KMS-11 (cell line): ENCODE measurements at regions not wholly inside any gene's neighbourhood (a gene's known extent, or its start where the extent isn't known, plus 50 kb on each side); places are given as distances from the start of the nearest gene placed in this dataset.

Experiments
- H2AFZ ChIP-seq: fragments of 200-600 bp; sonication (generic); 2 replicates; pipeline ENCODE4 v1.6.1; 2016; ENCODE audit warnings: antibody characterized with exemption, mixed run types, low read depth
- H3K27ac ChIP-seq: fragments of 200-600 bp; sonication (generic); 2 replicates; pipeline ENCODE4 v1.6.1; 2016; ENCODE audit warnings: mild to moderate bottlenecking, mixed run types
- H3K27me3 ChIP-seq: fragments of 200-600 bp; sonication (generic); 2 replicates; pipeline ENCODE4 v1.6.1; 2017; ENCODE audit warnings: mild to moderate bottlenecking, low read depth, mixed run types, moderate library complexity; ENCODE audit not compliant: insufficient read depth
- H3K36me3 ChIP-seq: fragments of 200-600 bp; sonication (generic); 2 replicates; pipeline ENCODE4 v1.6.1; 2017; ENCODE audit warnings: mild to moderate bottlenecking, mixed run types; ENCODE audit not compliant: insufficient read depth
- H3K4me1 ChIP-seq: fragments of 200-600 bp; sonication (generic); 2 replicates; pipeline ENCODE4 v1.6.1; 2016; ENCODE audit warnings: mild to moderate bottlenecking, low read depth, mixed run types; ENCODE audit not compliant: poor library complexity, severe bottlenecking
- H3K4me2 ChIP-seq: fragments of 200-600 bp; sonication (generic); 2 replicates; pipeline ENCODE4 v1.7.0; 2016; ENCODE audit warnings: mild to moderate bottlenecking, mixed run types
- H3K4me3 ChIP-seq: fragments of 200-600 bp; sonication (generic); IDR thresholded peaks from 2 replicates; pipeline ENCODE4 v1.6.1; 2017; ENCODE audit warnings: low read depth, low read length, mixed read lengths; ENCODE audit not compliant: insufficient read depth
- H3K79me2 ChIP-seq: fragments of 200-600 bp; sonication (generic); 2 replicates; pipeline ENCODE4 v1.6.1; 2016; ENCODE audit warnings: low read depth, mixed run types; ENCODE audit not compliant: insufficient read depth
- H3K9ac ChIP-seq: fragments of 200-600 bp; sonication (generic); 2 replicates; pipeline ENCODE4 v1.6.1; 2016; ENCODE audit warnings: mild to moderate bottlenecking, mixed run types
- H4K20me1 ChIP-seq: fragments of 200-600 bp; sonication (generic); 2 replicates; pipeline ENCODE4 v1.6.1; 2016; ENCODE audit warnings: mild to moderate bottlenecking, mixed run types; ENCODE audit not compliant: insufficient read depth
- TF ChIP-seq, protein P1 (sequence below): fragments of 200-600 bp; sonication (generic); conservative IDR thresholded peaks from 2 replicates; pipeline ENCODE4 v1.6.1; 2017; ENCODE audit warnings: low read depth, mild to moderate bottlenecking, antibody characterized with exemption, low read length, moderate library complexity, mixed read lengths

DNA sequence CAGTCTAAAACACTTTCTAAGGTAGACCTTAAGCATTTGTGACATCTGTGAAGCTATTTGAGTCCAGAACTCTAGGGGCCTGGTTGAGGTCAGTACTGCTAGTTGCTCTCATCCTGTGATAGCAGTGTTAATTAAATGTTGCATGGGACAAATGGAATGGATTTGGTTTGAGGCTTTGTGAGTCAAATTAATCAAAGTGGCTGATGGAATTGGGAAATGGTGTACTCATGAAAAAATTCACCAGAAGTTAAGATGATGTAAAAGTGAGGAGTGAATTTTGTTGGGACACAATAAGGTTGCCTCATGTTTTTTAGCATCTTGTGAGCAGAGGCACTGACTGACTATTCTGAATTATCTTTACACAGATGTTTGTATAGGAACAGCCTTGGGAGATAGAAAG lies 99.2 kb upstream of the ARSJ start:
- H3K4me1 ChIP-seq: no peaks in the 10 kb centered on the region
- H3K4me3 ChIP-seq: no peak overlapping the region
- H4K20me1 ChIP-seq: no peaks in the 10 kb centered on the region
- H3K36me3 ChIP-seq: no peaks in the 10 kb centered on the region
- H3K9ac ChIP-seq: no peak overlapping the region
- H3K79me2 ChIP-seq: no peaks in the 10 kb centered on the region
- TF ChIP-seq, protein P1, sequence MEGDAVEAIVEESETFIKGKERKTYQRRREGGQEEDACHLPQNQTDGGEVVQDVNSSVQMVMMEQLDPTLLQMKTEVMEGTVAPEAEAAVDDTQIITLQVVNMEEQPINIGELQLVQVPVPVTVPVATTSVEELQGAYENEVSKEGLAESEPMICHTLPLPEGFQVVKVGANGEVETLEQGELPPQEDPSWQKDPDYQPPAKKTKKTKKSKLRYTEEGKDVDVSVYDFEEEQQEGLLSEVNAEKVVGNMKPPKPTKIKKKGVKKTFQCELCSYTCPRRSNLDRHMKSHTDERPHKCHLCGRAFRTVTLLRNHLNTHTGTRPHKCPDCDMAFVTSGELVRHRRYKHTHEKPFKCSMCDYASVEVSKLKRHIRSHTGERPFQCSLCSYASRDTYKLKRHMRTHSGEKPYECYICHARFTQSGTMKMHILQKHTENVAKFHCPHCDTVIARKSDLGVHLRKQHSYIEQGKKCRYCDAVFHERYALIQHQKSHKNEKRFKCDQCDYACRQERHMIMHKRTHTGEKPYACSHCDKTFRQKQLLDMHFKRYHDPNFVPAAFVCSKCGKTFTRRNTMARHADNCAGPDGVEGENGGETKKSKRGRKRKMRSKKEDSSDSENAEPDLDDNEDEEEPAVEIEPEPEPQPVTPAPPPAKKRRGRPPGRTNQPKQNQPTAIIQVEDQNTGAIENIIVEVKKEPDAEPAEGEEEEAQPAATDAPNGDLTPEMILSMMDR: no peak
- no peak overlapping the region for H3K27ac ChIP-seq
- no peak overlapping the region for H2AFZ ChIP-seq
- H3K4me2 ChIP-seq: no peak overlapping the region
- no peaks in the 10 kb centered on the region for H3K27me3 ChIP-seq

DNA sequence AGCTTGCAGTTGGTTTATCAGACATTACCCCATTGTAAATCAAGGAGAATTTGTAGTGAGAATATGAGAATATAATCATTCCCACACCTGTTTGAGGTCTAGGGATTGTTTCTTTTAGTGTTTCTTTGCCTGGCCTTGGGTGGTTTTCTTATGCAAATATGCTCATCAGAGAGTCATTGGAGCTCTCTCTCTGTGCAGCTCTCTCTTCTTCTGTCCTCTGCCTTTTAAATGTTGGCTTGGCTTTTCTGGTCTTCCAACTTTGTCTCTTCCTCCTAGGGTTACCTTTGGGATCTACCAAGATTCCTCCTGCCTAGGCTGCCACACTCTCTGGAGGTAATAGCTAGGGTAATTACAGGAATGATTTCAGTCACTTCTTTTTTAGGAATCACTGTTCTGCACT lies 102.3 kb upstream of the ARSJ start:
- H3K36me3 ChIP-seq: no peaks in the 10 kb centered on the region
- H3K4me2 ChIP-seq: no peak overlapping the region
- no peaks in the 10 kb centered on the region for H3K27me3 ChIP-seq
- H2AFZ ChIP-seq: no peak overlapping the region
- no peaks in the 10 kb centered on the region for H3K79me2 ChIP-seq
- no peak overlapping the region for H3K9ac ChIP-seq
- H3K4me3 ChIP-seq: no peak overlapping the region
- H4K20me1 ChIP-seq: no peaks in the 10 kb centered on the region
- no peak overlapping the region for H3K27ac ChIP-seq
- TF ChIP-seq, protein P1: no peak
- no peaks in the 10 kb centered on the region for H3K4me1 ChIP-seq

DNA sequence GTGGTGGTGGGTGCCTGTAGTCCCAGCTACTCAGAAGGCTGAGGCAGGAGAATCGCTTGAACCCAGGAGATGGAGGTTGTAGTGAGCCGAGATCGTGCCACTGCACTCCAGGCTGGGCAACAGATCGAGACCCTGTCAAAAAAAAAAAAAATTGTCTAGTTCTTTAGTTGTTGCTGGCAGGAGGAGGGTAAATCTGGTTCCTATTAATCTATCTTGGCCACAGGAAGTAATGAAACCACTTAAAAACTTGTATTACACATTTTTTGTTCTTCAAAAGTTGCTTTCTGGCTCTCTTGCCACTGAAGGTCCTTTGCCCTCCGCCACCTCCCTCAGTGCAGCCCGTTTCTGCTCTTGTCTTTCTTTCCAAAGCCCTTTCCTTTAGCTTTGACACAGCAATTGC lies 102.9 kb upstream of the ARSJ start:
- no peak overlapping the region for H3K27ac ChIP-seq
- H3K4me3 ChIP-seq: no peak overlapping the region
- H3K27me3 ChIP-seq: no peaks in the 10 kb centered on the region
- H3K4me2 ChIP-seq: no peak overlapping the region
- H3K79me2 ChIP-seq: no peaks in the 10 kb centered on the region
- H3K9ac ChIP-seq: no peak overlapping the region
- no peaks in the 10 kb centered on the region for H4K20me1 ChIP-seq
- no peak overlapping the region for H2AFZ ChIP-seq
- no peaks in the 10 kb centered on the region for H3K36me3 ChIP-seq
- H3K4me1 ChIP-seq: no peaks in the 10 kb centered on the region
- TF ChIP-seq, protein P1: no peak

DNA sequence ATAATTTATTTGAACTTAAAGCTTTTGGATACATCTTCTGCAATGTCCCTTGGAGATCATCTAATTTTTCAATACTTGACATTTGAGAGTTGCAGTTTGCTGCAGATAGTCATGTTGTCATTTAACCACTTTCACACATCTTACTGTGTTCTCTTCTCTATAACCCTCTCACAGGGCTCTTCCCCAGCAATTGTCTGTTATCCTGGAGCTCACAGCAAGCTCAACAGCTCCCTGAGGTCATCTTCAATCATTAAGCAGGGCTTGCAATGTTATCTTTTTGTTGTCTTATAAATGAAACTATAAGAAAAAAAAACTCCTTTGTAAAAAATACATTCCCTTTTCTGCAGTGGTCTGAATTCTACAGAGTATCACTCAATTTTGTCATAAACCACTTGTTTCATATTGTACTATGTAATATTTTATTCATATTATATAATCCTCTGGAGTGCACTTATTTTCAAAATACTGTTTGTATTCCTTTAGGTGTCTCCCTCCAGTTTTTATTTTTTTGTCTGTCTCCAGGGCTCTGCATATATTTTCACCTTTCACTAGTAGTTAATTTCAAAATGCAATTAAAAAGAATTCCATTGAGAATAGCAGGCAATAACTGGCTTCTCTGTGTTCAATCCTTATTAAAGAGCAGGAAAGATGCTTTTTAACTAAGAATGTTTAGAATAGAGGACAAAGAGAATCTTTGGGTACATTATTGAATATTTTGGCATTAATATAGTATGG lies 106.3 kb upstream of the ARSJ start:
- Histone ChIP-seq H3K79me2 (no peaks in the 10 kb centered on the region), H3K27ac (no peak overlapping the region), H3K4me3 (no peak overlapping the region), H3K27me3 (no peaks in the 10 kb centered on the region), H3K4me1 (no peaks in the 10 kb centered on the region), H3K9ac (no peak overlapping the region), H4K20me1 (no peaks in the 10 kb centered on the region), H3K36me3 (no peaks in the 10 kb centered on the region), H3K4me2 (no peak overlapping the region), H2AFZ (no peak overlapping the region)
- TF ChIP-seq, protein P1: no peak
